ENCODE measurements at regions not wholly inside any gene's neighbourhood (a gene's known extent, or its start where the extent isn't known, plus 50 kb on each side); places are given as distances from the start of the nearest gene placed in this dataset.

GRCh38 chr11:97574976-97575665 is 1185.3 kb downstream of the JRKL start:
- Mint-ChIP-seq H3K27ac (no peak overlapping the region), H3K9me3 (peaks cover 0 to 14% (median 2%) of the 10 kb centered on the region in 7 donors), H3K4me1 (no peaks in the 10 kb centered on the region), H3K27me3 (no peaks in the 10 kb centered on the region), H3K36me3 (no peaks in the 10 kb centered on the region), H3K4me3 (no peak overlapping the region)
- Histone ChIP-seq H3K27me3 (ENCODE audit: control insufficient read depth, insufficient read depth, low read length) (no peaks in the 10 kb centered on the region), H3K4me1 (ENCODE audit: control insufficient read depth, insufficient read depth, low read length, poor library complexity, severe bottlenecking) (no peaks in the 10 kb centered on the region), H3K9me3 (ENCODE audit: control insufficient read depth in 2 of 2, low read length in 2 of 2) (peaks cover 0 to 2% of the 10 kb centered on the region in 2 experiments), H3K27ac (ENCODE audit: insufficient read depth, low read length, poor library complexity, severe bottlenecking) (no peak overlapping the region), H3K36me3 (ENCODE audit: control insufficient read depth, insufficient read depth, low read length) (no peaks in the 10 kb centered on the region), H3K4me3 (ENCODE audit: low read depth, low read length) (no peak overlapping the region)
- ATAC-seq (ENCODE audit: low read depth in 2 of 2) (no peak), DNase-seq (no peak)

- Histone ChIP-seq H3K4me1 (ENCODE audit: control insufficient read depth, insufficient read depth, low read length, poor library complexity, severe bottlenecking) (no peaks in the 10 kb centered on the region), H3K9me3 (ENCODE audit: control insufficient read depth in 2 of 2, low read length in 2 of 2) (peaks cover 2 to 13% of the 10 kb centered on the region in 2 experiments), H3K36me3 (ENCODE audit: control insufficient read depth, insufficient read depth, low read length) (no peaks in the 10 kb centered on the region), H3K4me3 (ENCODE audit: low read depth, low read length) (no peak overlapping the region), H3K27me3 (ENCODE audit: control insufficient read depth, insufficient read depth, low read length) (no peaks in the 10 kb centered on the region), H3K27ac (ENCODE audit: insufficient read depth, low read length, poor library complexity, severe bottlenecking) (no peak overlapping the region)
- H3K4me3 Mint-ChIP-seq, result no peak overlapping the region
- no peaks in the 10 kb centered on the region for H3K27me3 Mint-ChIP-seq
- no peaks in the 10 kb centered on the region for H3K36me3 Mint-ChIP-seq
- H3K9me3 Mint-ChIP-seq, result peaks cover 0 to 22% (median 2%) of the 10 kb centered on the region in 7 donors
- H3K4me1 Mint-ChIP-seq, result no peaks in the 10 kb centered on the region
- ATAC-seq (ENCODE audit: low read depth in 2 of 2), result no peak
- H3K27ac Mint-ChIP-seq, result no peak overlapping the region
- DNase-seq, result no peak
Observed at GRCh38 chr11:97607291-97608000, 1217.6 kb downstream of the JRKL start.

DNA sequence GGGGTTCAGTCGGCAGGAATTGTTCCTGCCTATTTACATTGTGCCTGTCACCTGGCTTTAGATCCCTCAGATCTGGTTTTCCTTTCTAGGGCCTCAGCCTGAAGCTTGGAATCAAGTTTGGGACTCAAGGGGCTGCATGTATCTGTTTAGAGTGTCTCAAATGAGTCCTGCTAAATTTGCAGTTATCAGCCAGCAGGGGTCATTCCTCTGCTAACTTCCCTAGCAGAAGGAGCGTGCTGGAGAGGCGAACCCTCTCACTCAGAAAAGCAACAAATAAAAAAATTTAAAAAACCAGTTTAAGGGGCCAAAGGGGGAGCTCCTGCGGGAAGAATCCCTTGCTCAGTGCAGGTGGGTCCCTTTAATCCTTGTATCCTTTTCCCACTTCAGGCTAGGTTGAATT is 1220.2 kb downstream of the JRKL start:
- Histone ChIP-seq H3K4me3 (ENCODE audit: low read depth, low read length) (no peak overlapping the region), H3K27ac (ENCODE audit: insufficient read depth, low read length, poor library complexity, severe bottlenecking) (no peak overlapping the region), H3K36me3 (ENCODE audit: control insufficient read depth, insufficient read depth, low read length) (no peaks in the 10 kb centered on the region), H3K9me3 (ENCODE audit: control insufficient read depth in 2 of 2, low read length in 2 of 2) (peaks cover 2 to 13% of the 10 kb centered on the region in 2 experiments), H3K4me1 (ENCODE audit: control insufficient read depth, insufficient read depth, low read length, poor library complexity, severe bottlenecking) (no peaks in the 10 kb centered on the region), H3K27me3 (ENCODE audit: control insufficient read depth, insufficient read depth, low read length) (no peaks in the 10 kb centered on the region)
- H3K4me1 Mint-ChIP-seq, result no peaks in the 10 kb centered on the region
- H3K9me3 Mint-ChIP-seq, result peaks cover 0 to 30% (median 1%) of the 10 kb centered on the region in 7 donors
- ATAC-seq (ENCODE audit: low read depth in 2 of 2), result no peak
- no peak for DNase-seq
- H3K27me3 Mint-ChIP-seq, result no peaks in the 10 kb centered on the region
- no peak overlapping the region for H3K27ac Mint-ChIP-seq
- H3K36me3 Mint-ChIP-seq, result no peaks in the 10 kb centered on the region
- no peak overlapping the region for H3K4me3 Mint-ChIP-seq

DNA sequence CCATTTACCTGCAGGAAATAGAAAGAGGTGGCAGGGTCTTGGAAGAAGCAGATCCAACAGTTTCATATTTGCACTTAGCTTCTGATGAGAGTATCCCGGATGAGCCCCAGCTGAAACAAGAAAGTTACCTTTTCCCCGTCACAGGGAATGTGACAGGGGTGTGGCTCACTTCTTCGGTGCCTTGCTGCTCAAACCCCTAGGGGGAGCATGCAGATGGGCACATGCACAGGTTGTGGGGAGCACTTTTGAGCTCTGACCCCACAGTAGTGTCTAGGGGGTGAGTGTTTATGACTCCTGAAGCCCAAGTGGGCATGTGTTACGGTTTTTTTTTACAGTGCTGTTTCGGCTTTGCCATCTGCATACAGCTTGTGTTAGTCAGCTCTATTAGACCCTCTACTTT is 1221.0 kb downstream of the JRKL start:
- peaks cover 0 to 34% (median 2%) of the 10 kb centered on the region in 7 donors for H3K9me3 Mint-ChIP-seq
- Histone ChIP-seq H3K4me1 (ENCODE audit: control insufficient read depth, insufficient read depth, low read length, poor library complexity, severe bottlenecking) (no peaks in the 10 kb centered on the region), H3K4me3 (ENCODE audit: low read depth, low read length) (no peak overlapping the region), H3K27me3 (ENCODE audit: control insufficient read depth, insufficient read depth, low read length) (no peaks in the 10 kb centered on the region), H3K9me3 (ENCODE audit: control insufficient read depth in 2 of 2, low read length in 2 of 2) (peaks cover 5 to 13% of the 10 kb centered on the region in 2 experiments), H3K36me3 (ENCODE audit: control insufficient read depth, insufficient read depth, low read length) (no peaks in the 10 kb centered on the region), H3K27ac (ENCODE audit: insufficient read depth, low read length, poor library complexity, severe bottlenecking) (no peak overlapping the region)
- no peak for DNase-seq
- H3K4me1 Mint-ChIP-seq, result no peaks in the 10 kb centered on the region
- ATAC-seq (ENCODE audit: low read depth in 2 of 2), result no peak
- no peaks in the 10 kb centered on the region for H3K27me3 Mint-ChIP-seq
- no peak overlapping the region for H3K4me3 Mint-ChIP-seq
- H3K27ac Mint-ChIP-seq, result no peak overlapping the region
- H3K36me3 Mint-ChIP-seq, result no peaks in the 10 kb centered on the region

DNA sequence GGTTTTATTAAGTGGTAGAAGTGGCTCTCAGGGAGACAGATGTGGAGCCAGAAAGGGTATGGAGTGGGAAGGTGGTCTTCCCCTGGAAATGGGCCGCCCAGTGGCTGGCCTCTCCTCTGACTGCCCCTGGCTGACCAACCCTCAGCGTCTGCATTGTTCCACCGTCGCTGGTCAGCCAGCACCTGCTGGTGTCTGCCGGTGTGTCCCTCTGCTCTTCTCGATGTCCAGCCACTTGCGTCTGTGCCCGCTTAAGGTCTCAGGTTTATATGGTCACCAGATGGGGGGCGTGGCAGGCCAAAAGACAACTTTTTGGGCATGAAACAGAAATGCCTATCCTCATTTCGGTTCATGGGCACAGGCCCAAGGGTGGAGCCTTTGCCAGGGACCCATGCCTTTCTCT is 1221.5 kb downstream of the JRKL start:
- H3K36me3 Mint-ChIP-seq, result no peaks in the 10 kb centered on the region
- H3K9me3 Mint-ChIP-seq, result peaks cover 0 to 35% (median 2%) of the 10 kb centered on the region in 7 donors
- H3K27me3 Mint-ChIP-seq, result no peaks in the 10 kb centered on the region
- Histone ChIP-seq H3K27me3 (ENCODE audit: control insufficient read depth, insufficient read depth, low read length) (no peaks in the 10 kb centered on the region), H3K9me3 (ENCODE audit: control insufficient read depth in 2 of 2, low read length in 2 of 2) (peaks cover 5 to 13% of the 10 kb centered on the region in 2 experiments), H3K4me3 (ENCODE audit: low read depth, low read length) (no peak overlapping the region), H3K4me1 (ENCODE audit: control insufficient read depth, insufficient read depth, low read length, poor library complexity, severe bottlenecking) (no peaks in the 10 kb centered on the region), H3K27ac (ENCODE audit: insufficient read depth, low read length, poor library complexity, severe bottlenecking) (no peak overlapping the region), H3K36me3 (ENCODE audit: control insufficient read depth, insufficient read depth, low read length) (no peaks in the 10 kb centered on the region)
- H3K4me3 Mint-ChIP-seq, result no peak overlapping the region
- ATAC-seq (ENCODE audit: low read depth in 2 of 2), result no peak
- H3K4me1 Mint-ChIP-seq, result no peaks in the 10 kb centered on the region
- no peak overlapping the region for H3K27ac Mint-ChIP-seq
- no peak for DNase-seq

DNA sequence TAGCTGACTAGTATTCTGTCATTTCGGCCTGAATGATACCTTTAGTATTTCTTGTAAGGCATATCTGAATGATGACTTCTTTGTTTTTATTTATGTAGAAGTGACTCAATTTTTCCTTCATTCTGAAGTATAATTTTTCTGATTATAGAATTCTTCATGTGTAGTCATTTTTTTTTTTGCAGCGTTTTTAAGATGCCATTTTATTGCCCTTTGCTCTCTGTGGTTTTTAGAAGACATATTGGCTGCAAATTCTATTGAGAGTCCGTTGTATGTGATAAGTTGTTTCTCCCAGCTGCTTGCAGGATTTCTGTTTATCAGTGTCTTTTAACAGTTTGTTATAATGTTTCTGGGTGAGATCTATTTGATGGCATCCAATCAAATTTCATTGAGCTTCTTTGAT is 1224.8 kb downstream of the JRKL start:
- Mint-ChIP-seq H3K4me3 (no peak overlapping the region), H3K27me3 (no peaks in the 10 kb centered on the region), H3K9me3 (peaks cover 0 to 36% (median 8%) of the 10 kb centered on the region in 7 donors), H3K27ac (no peak overlapping the region), H3K4me1 (no peaks in the 10 kb centered on the region), H3K36me3 (no peaks in the 10 kb centered on the region)
- DNase-seq (no peak), ATAC-seq (ENCODE audit: low read depth in 2 of 2) (no peak)
- Histone ChIP-seq H3K4me1 (ENCODE audit: control insufficient read depth, insufficient read depth, low read length, poor library complexity, severe bottlenecking) (no peaks in the 10 kb centered on the region), H3K27me3 (ENCODE audit: control insufficient read depth, insufficient read depth, low read length) (no peaks in the 10 kb centered on the region), H3K4me3 (ENCODE audit: low read depth, low read length) (no peak overlapping the region), H3K27ac (ENCODE audit: insufficient read depth, low read length, poor library complexity, severe bottlenecking) (no peak overlapping the region), H3K36me3 (ENCODE audit: control insufficient read depth, insufficient read depth, low read length) (no peaks in the 10 kb centered on the region), H3K9me3 (ENCODE audit: control insufficient read depth in 2 of 2, low read length in 2 of 2) (peaks cover 5 to 7% of the 10 kb centered on the region in 2 experiments)

DNA sequence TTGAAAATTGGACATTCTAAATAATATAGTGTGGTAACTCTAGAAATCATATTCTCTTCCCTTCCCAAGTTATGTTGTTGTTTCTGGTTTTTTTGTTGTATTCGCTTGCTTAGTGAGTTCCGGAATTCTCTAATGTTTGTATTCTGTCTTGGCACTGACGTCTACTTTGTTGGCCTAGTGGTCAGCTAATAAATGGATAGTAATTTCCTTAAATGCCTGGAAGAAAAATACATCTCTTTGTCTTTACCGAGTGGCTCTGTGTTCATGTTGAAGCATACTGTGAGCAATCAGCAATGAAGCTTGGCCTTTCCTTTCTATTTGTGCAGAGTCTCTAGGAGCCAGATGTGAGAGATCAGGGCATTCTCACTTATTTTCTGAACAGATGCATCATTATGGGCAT is 1225.7 kb downstream of the JRKL start:
- ATAC-seq (ENCODE audit: low read depth in 2 of 2) (no peak), DNase-seq (no peak)
- Histone ChIP-seq H3K4me3 (ENCODE audit: low read depth, low read length) (no peak overlapping the region), H3K27ac (ENCODE audit: insufficient read depth, low read length, poor library complexity, severe bottlenecking) (no peak overlapping the region), H3K9me3 (ENCODE audit: control insufficient read depth in 2 of 2, low read length in 2 of 2) (peaks cover 0 to 5% of the 10 kb centered on the region in 2 experiments), H3K27me3 (ENCODE audit: control insufficient read depth, insufficient read depth, low read length) (no peaks in the 10 kb centered on the region), H3K4me1 (ENCODE audit: control insufficient read depth, insufficient read depth, low read length, poor library complexity, severe bottlenecking) (no peaks in the 10 kb centered on the region), H3K36me3 (ENCODE audit: control insufficient read depth, insufficient read depth, low read length) (no peaks in the 10 kb centered on the region)
- no peaks in the 10 kb centered on the region for H3K27me3 Mint-ChIP-seq
- H3K27ac Mint-ChIP-seq, result no peak overlapping the region
- H3K9me3 Mint-ChIP-seq, result peaks cover 0 to 30% (median 9%) of the 10 kb centered on the region in 7 donors
- H3K36me3 Mint-ChIP-seq, result no peaks in the 10 kb centered on the region
- H3K4me1 Mint-ChIP-seq, result no peaks in the 10 kb centered on the region
- H3K4me3 Mint-ChIP-seq, result no peak overlapping the region

DNA sequence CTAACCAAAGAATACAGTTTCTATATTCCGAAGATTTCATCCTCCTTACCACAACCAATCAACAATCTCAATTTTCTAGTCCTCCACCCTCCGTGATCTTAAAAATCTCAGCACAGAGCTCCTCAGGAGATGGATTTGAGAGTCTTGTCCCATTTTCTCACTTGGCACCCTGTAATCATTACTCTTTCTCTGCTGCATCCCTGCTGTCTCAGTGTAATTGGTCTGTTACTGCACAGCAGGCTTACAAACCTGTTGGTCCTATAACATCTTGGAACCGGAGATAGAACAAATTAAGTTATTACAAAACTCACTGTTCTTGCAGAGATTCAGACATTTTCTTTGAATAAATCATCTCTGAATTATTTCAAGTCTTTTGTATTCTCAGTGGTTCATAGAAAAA is 1227.2 kb downstream of the JRKL start:
- Histone ChIP-seq H3K27me3 (ENCODE audit: control insufficient read depth, insufficient read depth, low read length) (no peaks in the 10 kb centered on the region), H3K27ac (ENCODE audit: insufficient read depth, low read length, poor library complexity, severe bottlenecking) (no peak overlapping the region), H3K4me1 (ENCODE audit: control insufficient read depth, insufficient read depth, low read length, poor library complexity, severe bottlenecking) (no peaks in the 10 kb centered on the region), H3K4me3 (ENCODE audit: low read depth, low read length) (no peak overlapping the region), H3K36me3 (ENCODE audit: control insufficient read depth, insufficient read depth, low read length) (no peaks in the 10 kb centered on the region), H3K9me3 (ENCODE audit: control insufficient read depth in 2 of 2, low read length in 2 of 2) (peaks cover 0 to 5% of the 10 kb centered on the region in 2 experiments)
- no peaks in the 10 kb centered on the region for H3K36me3 Mint-ChIP-seq
- H3K9me3 Mint-ChIP-seq, result peaks cover 0 to 33% (median 8%) of the 10 kb centered on the region in 7 donors
- H3K27ac Mint-ChIP-seq, result no peak overlapping the region
- DNase-seq (no peak), ATAC-seq (ENCODE audit: low read depth in 2 of 2) (no peak)
- no peaks in the 10 kb centered on the region for H3K27me3 Mint-ChIP-seq
- no peak overlapping the region for H3K4me3 Mint-ChIP-seq
- no peaks in the 10 kb centered on the region for H3K4me1 Mint-ChIP-seq
